ENCODE measurements at regions not wholly inside any gene's neighbourhood (a gene's known extent, or its start where the extent isn't known, plus 50 kb on each side); places are given as distances from the start of the nearest gene placed in this dataset.

GRCh38 chr4:33193109-33193508 lies 2472.9 kb downstream of the PCDH7 start:
- Mint-ChIP-seq H3K4me1 (no peaks in the 10 kb centered on the region), H3K4me3 (no peak overlapping the region), H3K27ac (no peak overlapping the region), H3K27me3 (no peaks in the 10 kb centered on the region), H3K9me3 (no peaks in the 10 kb centered on the region), H3K36me3 (no peaks in the 10 kb centered on the region)
- DNase-seq, result no peak

DNA sequence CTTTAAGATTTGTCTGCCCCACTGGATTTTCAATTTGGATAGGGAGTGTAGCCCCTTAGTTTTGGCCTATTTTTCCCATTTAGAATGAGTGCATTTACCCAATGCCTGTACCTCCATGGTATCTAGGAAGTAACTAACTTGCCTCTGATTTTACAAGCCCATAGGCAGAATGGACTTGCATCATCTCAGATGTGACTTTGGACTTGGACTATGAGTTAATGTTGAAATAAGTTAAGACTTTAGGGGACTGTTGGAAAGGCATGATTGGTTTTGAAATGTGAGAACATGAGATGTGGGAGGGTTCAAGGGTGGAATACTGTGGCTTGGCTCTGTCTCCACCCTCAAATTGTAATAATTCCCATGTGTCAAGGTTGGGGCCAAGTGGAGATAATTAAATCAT lies 2480.2 kb downstream of the PCDH7 start:
- no peaks in the 10 kb centered on the region for H3K27me3 Mint-ChIP-seq
- H3K27ac Mint-ChIP-seq, result no peak overlapping the region
- H3K4me3 Mint-ChIP-seq, result no peak overlapping the region
- no peak for DNase-seq
- no peaks in the 10 kb centered on the region for H3K4me1 Mint-ChIP-seq
- H3K36me3 Mint-ChIP-seq, result no peaks in the 10 kb centered on the region
- H3K9me3 Mint-ChIP-seq, result peaks cover 7% of the 10 kb centered on the region

DNA sequence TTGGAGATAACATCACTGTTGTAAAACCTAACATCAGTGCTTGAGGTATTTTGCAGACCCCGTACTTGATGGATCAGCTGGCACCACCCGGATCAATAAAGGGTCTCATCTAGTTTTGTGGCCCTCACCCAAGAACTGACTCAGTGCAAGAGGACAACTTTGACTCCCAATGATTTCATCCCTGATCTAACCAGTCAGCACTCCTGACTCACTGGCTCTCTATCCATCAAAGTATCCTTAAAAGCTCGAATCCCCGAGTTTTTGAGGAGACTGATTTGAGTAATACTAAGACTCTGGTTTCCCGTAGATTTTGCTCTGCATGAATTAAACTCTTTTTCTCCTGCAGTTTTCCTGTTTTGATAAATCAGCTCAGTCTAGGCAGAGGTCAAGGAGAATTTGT lies 2498.1 kb downstream of the PCDH7 start:
- H3K4me3 Mint-ChIP-seq, result no peak overlapping the region
- H3K27ac Mint-ChIP-seq, result no peak overlapping the region
- no peaks in the 10 kb centered on the region for H3K36me3 Mint-ChIP-seq
- H3K9me3 Mint-ChIP-seq, result peaks cover under 1% of the 10 kb centered on the region
- H3K27me3 Mint-ChIP-seq, result no peaks in the 10 kb centered on the region
- no peaks in the 10 kb centered on the region for H3K4me1 Mint-ChIP-seq
- DNase-seq, result no peak

GRCh38 chr4:33226133-33226532 lies 2506.0 kb downstream of the PCDH7 start:
- H3K27me3 Mint-ChIP-seq, result no peaks in the 10 kb centered on the region
- H3K36me3 Mint-ChIP-seq, result no peaks in the 10 kb centered on the region
- no peak for DNase-seq
- H3K4me1 Mint-ChIP-seq, result no peaks in the 10 kb centered on the region
- H3K27ac Mint-ChIP-seq, result no peak overlapping the region
- no peak overlapping the region for H3K4me3 Mint-ChIP-seq
- peaks cover 6% of the 10 kb centered on the region for H3K9me3 Mint-ChIP-seq

- no peaks in the 10 kb centered on the region for H3K4me1 Mint-ChIP-seq
- H3K4me3 Mint-ChIP-seq, result no peak overlapping the region
- no peak for DNase-seq
- no peaks in the 10 kb centered on the region for H3K27me3 Mint-ChIP-seq
- H3K9me3 Mint-ChIP-seq, result peaks cover 6% of the 10 kb centered on the region
- no peaks in the 10 kb centered on the region for H3K36me3 Mint-ChIP-seq
- no peak overlapping the region for H3K27ac Mint-ChIP-seq
Observed at GRCh38 chr4:33226783-33227182, 2506.6 kb downstream of the PCDH7 start.

DNA sequence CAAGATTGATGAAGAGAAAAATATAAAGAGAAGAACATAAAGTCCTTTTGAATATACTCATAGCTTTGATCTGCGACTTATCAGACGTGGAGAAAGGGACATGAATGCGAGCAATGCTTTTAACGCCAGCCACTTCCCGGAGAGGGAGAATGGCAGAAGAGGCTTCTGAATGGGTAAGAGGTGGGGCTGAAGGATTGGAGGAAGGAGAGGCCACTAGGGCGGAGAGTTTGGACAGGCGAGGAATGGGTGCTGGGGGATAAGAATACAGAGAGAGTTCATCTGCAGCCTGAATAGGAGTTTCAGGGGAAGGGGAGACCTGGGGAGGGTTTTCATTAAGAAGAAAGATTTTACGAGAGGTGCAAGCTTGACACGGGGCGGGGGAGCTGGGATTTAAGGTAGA lies 2534.9 kb downstream of the PCDH7 start:
- Mint-ChIP-seq H3K27me3 (no peaks in the 10 kb centered on the region), H3K9me3 (peaks cover 9% of the 10 kb centered on the region), H3K4me3 (no peak overlapping the region), H3K4me1 (no peaks in the 10 kb centered on the region), H3K36me3 (no peaks in the 10 kb centered on the region), H3K27ac (no peak overlapping the region)
- DNase-seq, result no peak

DNA sequence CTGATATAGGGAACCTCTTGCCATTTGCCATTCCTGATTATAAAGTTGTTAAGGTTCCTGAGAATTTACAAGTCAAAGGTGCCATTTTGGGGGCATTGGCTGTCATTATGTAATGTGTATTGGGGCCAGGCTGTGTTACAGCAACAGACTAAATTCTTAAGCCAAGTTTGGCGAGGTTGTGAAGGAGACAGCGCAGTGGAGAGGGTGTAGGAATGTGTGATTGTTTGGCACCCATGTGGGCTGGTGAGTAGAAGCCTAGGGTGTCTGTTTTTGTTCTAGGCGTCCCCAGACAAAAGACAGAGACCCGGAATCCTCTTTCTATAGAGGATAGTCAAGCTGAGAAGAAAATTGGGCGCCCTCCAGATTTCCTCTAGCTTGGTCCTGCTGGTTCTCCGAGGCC lies 2535.3 kb downstream of the PCDH7 start:
- H3K4me1 Mint-ChIP-seq, result no peaks in the 10 kb centered on the region

GRCh38 chr4:33262824-33263223 lies 2542.7 kb downstream of the PCDH7 start:
- Mint-ChIP-seq H3K27ac (no peak overlapping the region), H3K27me3 (no peaks in the 10 kb centered on the region), H3K4me3 (no peak overlapping the region), H3K4me1 (no peaks in the 10 kb centered on the region), H3K9me3 (peaks cover 8% of the 10 kb centered on the region), H3K36me3 (no peaks in the 10 kb centered on the region)
- DNase-seq, result no peak

More for the DNA sequence above, 2535.3 kb downstream of the PCDH7 start:
- peaks cover 10% of the 10 kb centered on the region for H3K9me3 Mint-ChIP-seq
- no peak overlapping the region for H3K4me3 Mint-ChIP-seq
- no peaks in the 10 kb centered on the region for H3K36me3 Mint-ChIP-seq
- DNase-seq, result no peak
- no peak overlapping the region for H3K27ac Mint-ChIP-seq
- H3K27me3 Mint-ChIP-seq, result no peaks in the 10 kb centered on the region

- no peak overlapping the region for H3K27ac Mint-ChIP-seq
- no peak for DNase-seq
- no peaks in the 10 kb centered on the region for H3K36me3 Mint-ChIP-seq
- H3K4me1 Mint-ChIP-seq, result no peaks in the 10 kb centered on the region
- no peaks in the 10 kb centered on the region for H3K27me3 Mint-ChIP-seq
- H3K9me3 Mint-ChIP-seq, result peaks cover 1% of the 10 kb centered on the region
- no peak overlapping the region for H3K4me3 Mint-ChIP-seq
Observed at GRCh38 chr4:33268776-33269175, 2548.6 kb downstream of the PCDH7 start.

GRCh38 chr4:33270403-33270802 lies 2550.2 kb downstream of the PCDH7 start:
- H3K4me1 Mint-ChIP-seq, result no peaks in the 10 kb centered on the region
- no peak overlapping the region for H3K4me3 Mint-ChIP-seq
- peaks cover 1% of the 10 kb centered on the region for H3K9me3 Mint-ChIP-seq
- no peak for DNase-seq
- H3K27ac Mint-ChIP-seq, result no peak overlapping the region
- no peaks in the 10 kb centered on the region for H3K27me3 Mint-ChIP-seq
- H3K36me3 Mint-ChIP-seq, result no peaks in the 10 kb centered on the region

GRCh38 chr4:33272722-33273121 lies 2552.6 kb downstream of the PCDH7 start:
- Mint-ChIP-seq H3K4me3 (no peak overlapping the region), H3K27me3 (no peaks in the 10 kb centered on the region), H3K4me1 (no peaks in the 10 kb centered on the region), H3K36me3 (no peaks in the 10 kb centered on the region), H3K27ac (no peak overlapping the region), H3K9me3 (peaks cover 1% of the 10 kb centered on the region)
- no peak for DNase-seq

- no peak for DNase-seq
- no peaks in the 10 kb centered on the region for H3K27me3 Mint-ChIP-seq
- no peak overlapping the region for H3K27ac Mint-ChIP-seq
- no peak overlapping the region for H3K4me3 Mint-ChIP-seq
- H3K9me3 Mint-ChIP-seq, result peaks cover 10% of the 10 kb centered on the region
- H3K4me1 Mint-ChIP-seq, result no peaks in the 10 kb centered on the region
- no peaks in the 10 kb centered on the region for H3K36me3 Mint-ChIP-seq
Observed at GRCh38 chr4:33283818-33284217, 2563.6 kb downstream of the PCDH7 start.

- Mint-ChIP-seq H3K4me3 (no peak overlapping the region), H3K36me3 (no peaks in the 10 kb centered on the region), H3K9me3 (peaks cover 11% of the 10 kb centered on the region), H3K27me3 (no peaks in the 10 kb centered on the region), H3K27ac (no peak overlapping the region), H3K4me1 (no peaks in the 10 kb centered on the region)
- DNase-seq, result no peak
Observed at GRCh38 chr4:33296876-33297455, 2576.8 kb downstream of the PCDH7 start.

GRCh38 chr4:33302321-33302720 lies 2582.2 kb downstream of the PCDH7 start:
- Mint-ChIP-seq H3K27ac (no peak overlapping the region), H3K9me3 (peaks cover 9% of the 10 kb centered on the region)

GRCh38 chr4:33306131-33306530 lies 2586.0 kb downstream of the PCDH7 start:
- Mint-ChIP-seq H3K27ac (no peak overlapping the region), H3K36me3 (no peaks in the 10 kb centered on the region), H3K9me3 (peaks cover 3% of the 10 kb centered on the region), H3K27me3 (no peaks in the 10 kb centered on the region), H3K4me1 (no peaks in the 10 kb centered on the region), H3K4me3 (no peak overlapping the region)
- no peak for DNase-seq

More at GRCh38 chr4:33302321-33302720, 2582.2 kb downstream of the PCDH7 start:
- no peak for DNase-seq
- Mint-ChIP-seq H3K4me3 (no peak overlapping the region), H3K4me1 (no peaks in the 10 kb centered on the region), H3K27me3 (no peaks in the 10 kb centered on the region), H3K36me3 (no peaks in the 10 kb centered on the region)

DNA sequence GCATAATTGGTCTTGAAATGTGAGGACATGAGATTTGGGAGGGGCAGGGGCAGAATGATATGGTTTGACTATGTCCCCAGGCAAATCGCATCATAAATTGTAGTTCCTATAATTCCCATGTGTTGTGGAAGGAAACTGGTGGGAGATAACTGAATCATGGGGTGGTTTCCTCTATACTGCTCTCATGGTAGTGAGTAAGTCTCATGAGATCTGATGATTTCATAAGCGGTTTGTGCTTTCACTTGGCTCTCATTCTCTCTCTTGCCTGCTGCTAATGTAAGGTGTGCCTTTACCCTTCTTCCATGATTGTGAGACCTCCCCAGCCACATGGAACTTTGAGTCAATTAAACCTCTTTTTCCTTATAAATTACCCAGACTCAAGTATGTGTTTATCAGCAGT lies 2595.9 kb downstream of the PCDH7 start:
- H3K4me1 Mint-ChIP-seq, result no peaks in the 10 kb centered on the region
- no peaks in the 10 kb centered on the region for H3K36me3 Mint-ChIP-seq
- H3K27me3 Mint-ChIP-seq, result no peaks in the 10 kb centered on the region
- no peak overlapping the region for H3K27ac Mint-ChIP-seq
- peaks cover 9% of the 10 kb centered on the region for H3K9me3 Mint-ChIP-seq
- H3K4me3 Mint-ChIP-seq, result no peak overlapping the region
- DNase-seq, result no peak
